ENCODE measurements at regions not wholly inside any gene's neighbourhood (a gene's known extent, or its start where the extent isn't known, plus 50 kb on each side); places are given as distances from the start of the nearest gene placed in this dataset.

DNA sequence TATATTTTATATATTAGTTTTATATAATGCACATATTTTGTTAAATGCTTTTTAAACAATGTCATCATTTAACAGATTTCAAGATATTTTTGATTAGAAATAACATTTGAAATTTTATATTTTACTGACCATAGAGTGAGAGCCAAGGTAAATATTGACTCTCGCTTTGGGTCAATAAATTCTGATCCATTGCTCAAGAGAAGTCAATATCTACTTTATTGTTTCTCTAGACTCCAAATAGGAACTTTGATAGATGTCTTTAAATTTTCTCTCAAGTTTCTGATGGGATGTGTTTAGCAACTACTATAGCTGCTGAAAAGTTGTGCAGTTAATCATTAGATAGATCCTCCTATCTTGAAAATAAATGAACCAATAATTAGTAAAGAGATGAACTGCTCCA is 61.4 kb upstream of the ATXN7L3B start:
- H3K4me3 ChIP-seq = no peak overlapping the region
- H3K27ac ChIP-seq = no peak overlapping the region

DNA sequence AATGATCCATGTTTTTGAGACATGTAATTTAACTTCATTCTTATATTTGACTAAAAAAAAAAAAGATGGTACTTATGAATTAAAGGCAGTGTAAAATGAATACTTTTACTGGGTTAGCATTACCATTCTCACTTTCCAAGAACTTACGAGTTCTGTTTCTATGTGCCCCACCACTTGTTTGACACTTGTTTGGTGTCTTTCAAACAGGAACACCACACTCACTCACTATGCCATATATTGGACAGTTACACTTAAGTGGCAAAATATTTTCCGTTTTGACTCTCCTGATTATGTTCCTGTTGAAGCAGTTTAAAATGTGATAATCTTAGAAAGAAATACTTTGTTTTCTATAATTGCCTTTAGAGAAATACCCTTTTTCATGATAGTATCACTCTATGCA is 56.6 kb upstream of the ATXN7L3B start:
- Histone ChIP-seq H3K4me3 (no peak overlapping the region), H3K27ac (no peak overlapping the region)

DNA sequence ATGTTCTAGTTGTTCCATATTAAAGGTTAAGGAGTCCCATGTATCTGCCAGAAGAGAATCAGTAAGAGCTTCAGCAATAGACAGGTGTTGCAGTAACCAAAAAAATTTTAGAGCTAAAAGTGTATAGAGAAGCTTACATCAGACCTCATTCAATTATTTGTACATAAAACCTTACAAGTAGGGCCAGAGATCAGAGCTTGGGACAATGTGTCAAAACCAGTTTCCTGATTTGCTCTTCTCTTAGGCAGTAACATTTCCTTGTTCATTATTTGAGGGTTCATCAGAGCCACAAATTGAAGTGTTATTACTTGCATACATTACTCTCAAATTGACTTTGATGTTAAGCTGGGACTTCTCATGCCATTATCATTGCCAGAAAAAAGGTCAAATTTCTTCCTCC is 55.5 kb upstream of the ATXN7L3B start:
- H3K4me3 ChIP-seq = no peak overlapping the region
- no peak overlapping the region for H3K27ac ChIP-seq

DNA sequence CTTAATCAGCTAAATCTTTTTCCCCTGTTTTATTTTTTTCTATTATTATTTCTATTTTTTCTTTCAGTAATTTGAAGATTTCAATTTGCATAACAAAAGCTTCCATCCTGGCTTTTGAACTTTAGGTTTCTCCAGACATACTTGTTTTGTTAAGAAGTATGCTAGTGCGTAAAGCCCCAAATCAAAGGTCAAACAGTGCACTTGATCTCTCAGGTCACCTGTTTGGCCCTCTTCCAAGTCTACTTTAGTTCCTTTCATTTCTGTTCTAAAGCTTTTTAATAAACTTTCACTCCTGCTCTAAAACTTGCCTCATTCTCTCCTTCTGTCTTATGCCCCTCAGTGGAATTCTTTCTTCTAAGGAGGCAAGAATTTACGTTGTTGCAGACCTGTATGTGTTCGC is 54.6 kb upstream of the ATXN7L3B start:
- no peak overlapping the region for H3K27ac ChIP-seq
- H3K4me3 ChIP-seq = no peak overlapping the region

Data from skin epidermis (tissue), 12 donors.